NCI-H2107 treated with DMSO at 0.1 percent for 48 hours (cell line): ENCODE measurements at regions not wholly inside any gene's neighbourhood (a gene's known extent, or its start where the extent isn't known, plus 50 kb on each side); places are given as distances from the start of the nearest gene placed in this dataset.
"Not testable (repeated sequence)": the region's sequence is repeated elsewhere in the genome, so short reads cannot be mapped to it uniquely, and the experiment has no call there.

Source experiments
- DNase-seq: peaks from one replicate; lab custom pipeline; 2025; ENCODE audit not compliant: unreplicated experiment; lab: John Stamatoyannopoulos, UW

- DNase-seq, result not testable (repeated sequence)
Observed at GRCh38 chr5:27439383-27439782, 401.0 kb upstream of the CDH9 start.

DNA sequence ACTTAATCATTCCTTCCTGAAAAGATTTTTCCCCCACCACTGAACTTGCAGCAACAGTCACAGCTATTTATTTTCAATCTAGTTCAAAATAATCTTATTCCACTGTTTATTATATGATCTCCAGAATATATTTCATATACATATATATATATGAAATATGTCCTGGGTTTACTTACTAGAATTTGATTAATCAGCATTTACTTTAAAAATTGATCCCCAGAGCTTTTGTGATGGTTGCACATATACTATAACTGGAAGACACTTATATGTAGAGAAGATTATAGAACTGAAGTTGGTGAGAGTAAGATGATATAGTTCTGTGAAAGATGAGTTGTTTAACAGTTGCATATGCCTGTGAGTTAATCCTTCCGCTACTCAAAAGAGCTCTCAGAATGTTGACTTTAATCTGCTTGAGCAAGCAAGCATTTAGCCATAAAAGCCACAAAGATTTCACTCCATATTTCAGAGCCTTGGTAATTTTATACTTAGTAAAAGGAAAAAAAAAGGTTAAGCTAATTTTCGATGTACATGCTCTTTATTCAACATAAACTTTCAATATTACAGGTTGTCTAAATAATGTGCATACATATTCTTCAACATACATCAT is 399.3 kb upstream of the CDH9 start:
- no peak for DNase-seq

GRCh38 chr5:27434335-27434734 is 395.9 kb upstream of the CDH9 start:
- DNase-seq, result no peak

DNA sequence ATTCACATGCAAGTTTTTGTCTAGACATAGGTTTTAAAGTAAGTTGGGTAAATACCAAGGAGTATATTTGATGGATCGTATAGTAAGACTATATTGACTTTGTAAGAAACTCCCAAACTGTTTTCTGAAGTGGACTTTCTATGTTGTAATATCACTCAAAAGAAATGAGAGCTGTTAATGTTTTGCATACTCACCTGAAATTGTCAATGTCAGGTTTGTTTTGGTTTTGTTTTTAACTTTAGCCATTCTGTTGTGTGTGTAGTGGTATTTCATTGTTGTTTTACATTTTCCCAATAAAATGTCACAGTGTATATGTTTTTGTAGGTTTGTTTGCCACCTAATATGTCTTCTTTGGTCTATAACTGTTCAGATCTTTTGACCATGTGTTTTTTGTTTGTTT is 375.7 kb upstream of the CDH9 start:
- DNase-seq, result no peak

DNA sequence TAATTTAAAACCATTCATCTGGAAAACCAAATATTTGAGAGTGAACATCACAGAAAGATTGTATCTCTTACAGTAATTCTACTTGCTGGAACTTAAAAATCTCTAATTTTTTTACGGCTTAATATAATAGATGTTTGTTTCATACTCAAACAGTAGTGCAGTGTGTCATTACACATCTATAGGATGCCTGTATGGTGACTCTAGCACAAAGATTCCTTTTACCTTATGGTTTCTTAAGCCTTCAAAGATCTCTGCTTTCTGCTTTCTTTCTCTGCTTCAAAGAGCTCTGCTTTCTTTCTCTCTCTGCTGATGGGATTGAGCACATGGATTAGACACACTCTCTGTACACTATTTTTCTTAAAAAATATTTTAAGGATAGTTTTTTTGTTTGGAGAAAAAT is 374.0 kb upstream of the CDH9 start:
- no peak for DNase-seq

GRCh38 chr5:27406020-27406419 is 367.6 kb upstream of the CDH9 start:
- DNase-seq, result no peak

DNA sequence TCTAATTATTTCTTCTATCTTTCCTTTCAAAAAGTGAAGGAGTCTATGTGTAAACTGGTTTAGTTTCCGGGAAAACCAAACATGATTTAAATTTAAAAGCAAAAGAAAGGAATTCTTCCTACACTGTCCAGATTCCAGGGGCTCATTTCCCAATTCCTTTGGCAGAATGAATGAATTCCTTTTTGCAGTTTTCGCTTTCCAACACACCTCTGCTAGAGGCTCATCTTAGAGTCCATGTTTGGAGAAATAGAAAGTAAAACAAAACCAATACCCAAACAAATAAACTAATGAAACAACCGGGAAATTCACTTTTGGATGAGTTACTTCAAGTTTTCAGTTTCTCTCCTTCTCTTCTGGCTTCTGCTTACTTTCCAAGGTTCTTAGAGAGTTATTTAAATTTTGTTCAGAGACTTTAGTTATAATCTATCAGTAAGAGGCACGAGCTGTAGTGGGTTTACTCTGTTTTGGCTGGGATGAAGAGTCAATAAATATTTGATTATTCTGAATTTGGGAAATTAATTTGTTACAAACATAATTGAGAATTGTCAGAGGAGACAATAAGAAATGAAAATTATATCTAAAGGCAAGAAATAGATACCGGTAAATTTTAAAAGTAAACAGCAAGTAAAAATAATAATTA is 365.0 kb upstream of the CDH9 start:
- DNase-seq, result no peak

GRCh38 chr5:27402828-27403227 is 364.4 kb upstream of the CDH9 start:
- no peak for DNase-seq

GRCh38 chr5:27396998-27397397 is 358.6 kb upstream of the CDH9 start:
- no peak for DNase-seq

- no peak for DNase-seq
Observed at GRCh38 chr5:27392716-27393115, 354.3 kb upstream of the CDH9 start.

DNA sequence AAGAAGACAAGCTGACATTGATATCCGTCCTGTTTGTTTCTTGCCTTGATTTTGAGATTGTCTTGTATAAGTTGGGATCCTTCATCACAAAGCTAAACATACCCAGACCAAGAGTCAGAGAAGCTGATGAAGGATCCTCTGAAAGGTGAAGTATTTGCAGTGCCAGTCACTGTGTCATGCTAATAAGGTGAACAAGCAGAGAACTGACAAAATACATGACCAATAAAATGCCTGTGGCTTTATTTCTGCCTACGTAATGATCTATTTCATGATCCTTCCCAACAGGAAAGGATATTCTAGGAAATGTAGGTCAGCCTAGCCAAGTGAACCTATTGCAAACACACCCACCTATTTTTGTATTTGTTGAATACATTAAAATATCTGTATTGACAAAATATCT is 351.3 kb upstream of the CDH9 start:
- no peak for DNase-seq

GRCh38 chr5:27388755-27389154 is 350.4 kb upstream of the CDH9 start:
- no peak for DNase-seq

DNA sequence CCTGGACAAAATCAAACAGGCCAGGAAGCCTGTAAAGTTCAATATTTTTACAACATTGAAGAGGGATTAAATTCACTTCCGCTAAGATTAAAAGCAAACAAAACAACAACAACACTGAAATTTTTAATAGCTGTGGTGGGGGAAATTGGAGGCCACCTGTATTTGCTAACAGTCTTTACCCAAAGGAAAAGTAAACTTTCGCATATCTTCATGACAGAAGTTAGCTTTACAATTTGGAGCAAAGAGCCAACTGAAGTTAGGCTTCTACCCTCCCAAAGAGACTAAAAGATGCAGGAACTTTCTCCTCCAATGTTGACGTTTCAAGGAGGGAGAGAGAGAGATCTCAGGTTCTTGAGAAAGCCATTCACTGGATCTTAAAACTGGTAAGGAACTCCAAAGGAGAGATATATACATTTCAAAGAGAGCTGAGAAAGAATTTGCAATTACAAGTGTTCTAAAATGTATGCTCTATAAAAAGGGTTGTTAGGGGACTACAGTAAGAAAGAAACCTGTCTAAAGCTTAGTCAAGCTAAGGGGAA is 349.2 kb upstream of the CDH9 start:
- DNase-seq, result no peak

DNA sequence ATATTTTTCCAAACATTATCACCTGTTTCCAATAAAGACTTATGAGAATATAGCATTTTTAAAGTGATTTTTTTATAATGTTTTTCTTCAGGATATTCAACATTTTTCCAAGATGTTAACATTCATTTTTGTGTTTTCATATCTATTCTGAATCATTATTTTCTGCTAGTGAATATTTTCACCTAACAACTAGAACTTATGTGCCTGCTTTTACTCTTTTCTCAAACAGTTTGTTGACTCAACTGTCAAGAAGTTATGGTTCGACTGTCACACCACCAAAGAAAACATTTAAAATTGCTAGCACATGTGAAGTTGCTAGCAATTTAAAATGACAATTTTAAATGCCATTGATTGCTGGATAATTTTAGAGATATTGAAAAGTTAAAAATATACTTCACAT is 343.3 kb upstream of the CDH9 start:
- DNase-seq, result no peak

DNA sequence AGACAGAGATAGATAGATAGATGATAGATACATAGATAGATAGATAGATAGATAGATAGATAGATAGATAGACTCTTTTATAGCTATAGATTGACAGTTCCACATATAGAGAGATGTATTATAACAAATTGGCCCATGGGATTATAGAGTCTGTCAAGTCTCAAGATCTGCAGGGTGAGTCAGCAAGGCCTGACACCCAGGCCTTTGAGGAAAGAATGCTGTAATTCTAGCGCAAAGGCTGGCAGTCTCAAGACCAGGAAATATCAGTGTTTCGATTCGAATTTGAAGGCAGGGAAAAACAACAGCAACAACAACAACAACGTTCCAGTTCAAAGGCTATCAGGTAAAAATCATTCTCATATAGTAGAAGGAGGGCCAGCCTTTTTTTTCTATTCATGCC is 339.2 kb upstream of the CDH9 start:
- DNase-seq, result no peak

DNA sequence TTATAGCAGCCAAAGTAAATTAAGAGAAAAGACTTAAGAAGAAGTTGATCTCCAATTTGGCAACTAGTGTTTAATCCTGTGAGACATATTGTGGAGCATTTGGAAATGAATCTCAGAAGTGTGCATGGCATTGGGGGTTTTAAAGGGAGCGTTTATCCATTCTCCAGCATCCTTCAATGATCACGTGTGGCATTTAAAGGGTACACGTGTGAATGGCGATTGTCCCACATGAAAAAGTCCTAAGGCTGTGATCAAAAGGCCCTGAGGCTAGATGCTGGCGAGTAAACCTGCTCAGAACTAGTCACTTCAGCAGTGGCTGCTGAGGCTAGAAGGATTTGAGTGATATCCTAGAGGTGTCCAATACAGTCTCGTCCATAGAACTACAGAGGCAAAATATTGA is 315.6 kb upstream of the CDH9 start:
- no peak for DNase-seq

- no peak for DNase-seq
Observed at GRCh38 chr5:27353540-27353939, 315.2 kb upstream of the CDH9 start.

- no peak for DNase-seq
Observed at GRCh38 chr5:27341342-27341741, 303.0 kb upstream of the CDH9 start.

DNA sequence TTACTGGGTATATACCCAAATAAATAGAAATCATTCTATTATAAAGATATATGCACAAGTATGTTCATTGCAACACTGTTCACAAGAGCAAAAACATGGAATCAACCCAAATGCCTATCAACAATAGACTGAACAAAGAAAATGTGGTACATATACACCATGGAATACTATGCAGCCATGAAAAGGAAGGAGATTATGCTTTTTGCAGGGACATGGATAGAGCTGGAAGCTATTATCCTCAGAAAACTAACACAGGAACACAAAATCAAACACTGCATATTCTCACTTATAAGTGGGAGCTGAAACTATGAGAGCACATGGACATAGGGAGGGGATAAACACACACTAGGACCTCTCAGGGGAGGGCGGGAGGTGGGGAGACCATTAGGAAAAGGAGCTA is 298.4 kb upstream of the CDH9 start:
- DNase-seq, result no peak

- no peak for DNase-seq
Observed at GRCh38 chr5:27328480-27328879, 290.1 kb upstream of the CDH9 start.

- no peak for DNase-seq
Observed at GRCh38 chr5:27325513-27325912, 287.1 kb upstream of the CDH9 start.

DNA sequence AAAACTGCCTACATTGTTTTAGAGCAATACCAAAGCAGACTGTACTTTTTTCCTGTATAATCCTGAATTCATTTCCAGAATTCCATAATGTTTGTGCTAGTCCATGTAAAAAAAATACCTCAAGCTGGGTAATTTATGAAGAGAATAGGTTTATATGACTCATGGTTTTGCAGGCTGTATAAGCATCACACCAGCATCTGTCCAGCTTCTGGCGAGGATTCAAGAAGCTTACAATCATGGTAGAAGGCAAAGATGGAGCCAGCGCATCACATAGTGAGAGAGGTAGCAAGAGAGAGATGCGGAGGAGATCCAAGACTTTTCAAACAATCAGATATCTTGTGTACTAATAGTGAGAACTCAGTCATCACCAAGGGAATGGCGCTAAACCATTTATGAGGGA is 280.3 kb upstream of the CDH9 start:
- no peak for DNase-seq

DNA sequence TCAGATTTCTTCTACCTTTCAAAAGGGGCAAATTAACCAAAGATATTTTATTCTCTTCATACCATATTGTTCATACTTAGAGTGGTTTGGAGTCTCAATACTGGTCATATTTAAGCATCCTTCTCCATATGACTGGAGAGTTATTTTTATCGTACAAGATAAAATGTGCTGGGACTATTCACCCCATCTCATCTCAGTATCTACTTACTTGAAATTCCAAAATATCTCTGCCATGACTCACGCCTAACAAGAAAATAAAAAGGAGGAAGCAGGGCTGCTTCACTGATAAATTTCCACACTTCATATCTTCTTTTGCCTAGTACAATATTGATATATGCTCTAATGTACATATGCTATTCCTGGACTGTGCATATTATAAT is 277.9 kb upstream of the CDH9 start:
- no peak for DNase-seq
